PC-3 (cell line): ENCODE measurements at regions not wholly inside any gene's neighbourhood (a gene's known extent, or its start where the extent isn't known, plus 50 kb on each side); places are given as distances from the start of the nearest gene placed in this dataset.

Source experiments
- ATAC-seq: fragments of 200-7000 bp; cut with Tn5 transposase; 2 replicates; pipeline ENCODE4 v1.9.1; 2020; ENCODE audit warnings: mild to moderate bottlenecking, moderate library complexity
- BruUV-seq: library from RNA; stranded (reverse); fragments of 400-500 nt; replicated peaks from 2 replicates; lab custom pipeline; 2021; lab: Mats Ljungman, UMichigan
- CTCF ChIA-PET: fragments of 300-600 bp; sonication (Branson Sonifier 250); formaldehyde crosslinking; loops from one replicate; lab custom pipeline; 2022; ENCODE audit warnings: antibody characterized with exemption; lab: Charles Lee
- POLR2A ChIA-PET: fragments of 300-600 bp; sonication (Branson Sonifier 250); formaldehyde crosslinking; loops from one replicate; lab custom pipeline; 2022; ENCODE audit warnings: antibody characterized with exemption; ENCODE audit not compliant: unreplicated experiment; lab: Charles Lee
- DNase-seq: peaks from one replicate; pipeline ENCODE4 v3.0.0-alpha.2; 2015
- H2AFZ ChIP-seq: fragments of 300-600 bp; sonication (generic); 2 replicates; pipeline ENCODE4 v1.6.0; 2016; ENCODE audit warnings: antibody characterized with exemption, low read length
- H3F3A ChIP-seq: fragments of 300-600 bp; sonication (generic); one replicate; pipeline ENCODE4 v1.6.0; 2017; ENCODE audit warnings: antibody characterized with exemption, low read length, control low read depth, mild to moderate bottlenecking; ENCODE audit not compliant: unreplicated experiment
- H3K27ac ChIP-seq: fragments of 300-600 bp; sonication (generic); 2 replicates; pipeline ENCODE4 v1.5.1; 2016; ENCODE audit warnings: mild to moderate bottlenecking, low read length
- H3K27me3 ChIP-seq: fragments of 300-600 bp; sonication (generic); 2 replicates; pipeline ENCODE4 v1.6.1; 2016; ENCODE audit warnings: low read length, mixed read lengths
- H3K36me3 ChIP-seq: fragments of 300-600 bp; sonication (generic); 2 replicates; pipeline ENCODE4 v1.6.1; 2016; ENCODE audit warnings: low read depth, mixed run types, low read length, mixed read lengths
- H3K4me1 ChIP-seq: fragments of 300-600 bp; sonication (generic); 2 replicates; pipeline ENCODE4 v1.5.1; 2016; ENCODE audit warnings: low read length; ENCODE audit not compliant: insufficient read depth
- H3K4me2 ChIP-seq: fragments of 300-600 bp; sonication (generic); 2 replicates; pipeline ENCODE4 v1.6.0; 2016; ENCODE audit warnings: low read length
- H3K4me3 ChIP-seq: fragments of 300-600 bp; sonication (generic); 2 replicates; pipeline ENCODE4 v1.5.1; 2016; ENCODE audit warnings: mild to moderate bottlenecking, low read length, mixed read lengths
- H3K79me2 ChIP-seq: fragments of 300-600 bp; sonication (generic); 2 replicates; pipeline ENCODE4 v1.6.1; 2017; ENCODE audit warnings: low read length, mixed read lengths
- H3K9ac ChIP-seq: fragments of 300-600 bp; sonication (generic); 2 replicates; pipeline ENCODE4 v1.6.0; 2016; ENCODE audit warnings: mild to moderate bottlenecking, low read length
- H3K9me2 ChIP-seq: fragments of 300-600 bp; sonication (generic); replicated peaks from 2 replicates; pipeline ENCODE4 v1.6.1; 2016; ENCODE audit warnings: mixed run types, low read length, mixed read lengths
- H3K9me3 ChIP-seq: fragments of 300-600 bp; sonication (generic); 2 replicates; pipeline ENCODE4 v1.6.1; 2016; ENCODE audit warnings: low read length, mixed read lengths
- H4K20me1 ChIP-seq: fragments of 300-600 bp; sonication (generic); 2 replicates; pipeline ENCODE4 v1.6.1; 2016; ENCODE audit warnings: low read length, mixed read lengths
- CTCF ChIP-seq: fragments of 300-600 bp; sonication (generic); conservative IDR thresholded peaks from 2 replicates; pipeline ENCODE4 v1.5.1; 2017; ENCODE audit warnings: antibody characterized with exemption, low read depth, mild to moderate bottlenecking, low read length
- EZH2 ChIP-seq: fragments of 300-600 bp; sonication (generic); IDR thresholded peaks from one replicate; pipeline ENCODE4 v1.6.1; 2017; ENCODE audit warnings: antibody characterized with exemption, mild to moderate bottlenecking, low read length; ENCODE audit not compliant: unreplicated experiment
- EZH2phosphoT487 ChIP-seq: fragments of 300-600 bp; sonication (generic); IDR thresholded peaks from 2 replicates; pipeline ENCODE4 v1.6.1; 2018; ENCODE audit warnings: mild to moderate bottlenecking, antibody characterized with exemption, low read length, borderline replicate concordance
- intact Hi-C: fragments of 100-400 bp; cut with micrococcal nuclease; formaldehyde crosslinking; loops from 2 replicates; pipeline ENCODE4 v1.9.0; 2023

GRCh38 chr13:74329962-74330361, 195.8 kb upstream of the KLF12 start:
- Histone ChIP-seq H3K4me2 (no peak overlapping the region), H3K9ac (no peak overlapping the region), H4K20me1 (no peaks in the 10 kb centered on the region), H3K4me3 (no peak overlapping the region), H3K27ac (no peak overlapping the region), H2AFZ (no peak overlapping the region), H3F3A (no peaks in the 10 kb centered on the region), H3K4me1 (peaks cover 10% of the 10 kb centered on the region), H3K36me3 (no peaks in the 10 kb centered on the region), H3K27me3 (no peaks in the 10 kb centered on the region), H3K79me2 (no peaks in the 10 kb centered on the region), H3K9me2 (no peaks in the 10 kb centered on the region), H3K9me3 (no peaks in the 10 kb centered on the region)
- DNase-seq = peak; percentile 3
- CTCF ChIA-PET = no interaction called here
- no peak for TF ChIP-seq EZH2
- no peak for TF ChIP-seq CTCF
- no peak for TF ChIP-seq EZH2phosphoT487
- intact Hi-C loops = no loop called here
- POLR2A ChIA-PET = no interaction called here
- no peak for ATAC-seq
- no TSS peak for BruUV-seq

GRCh38 chr13:74325106-74325505, 190.9 kb upstream of the KLF12 start:
- Histone ChIP-seq H3K9me2 (no peaks in the 10 kb centered on the region), H3K27me3 (no peaks in the 10 kb centered on the region), H3K9ac (peak overlapping the region; percentile 39), H3K4me2 (peak overlapping the region; percentile 75), H4K20me1 (no peaks in the 10 kb centered on the region), H3K79me2 (no peaks in the 10 kb centered on the region), H3K9me3 (no peaks in the 10 kb centered on the region), H3F3A (peaks cover 4% of the 10 kb centered on the region), H2AFZ (peak overlapping the region; percentile 58), H3K4me3 (peak overlapping the region; percentile 22; the same call in 1 of the 2 replicates), H3K36me3 (no peaks in the 10 kb centered on the region), H3K4me1 (peaks cover 25% of the 10 kb centered on the region), H3K27ac (peak overlapping the region; percentile 89)
- no peak for TF ChIP-seq EZH2
- TF ChIP-seq EZH2phosphoT487 = no peak
- ChIA-PET CTCF (interaction anchor here (1.1 kb wide), 1 partner anchor 38 kb away, joined by 6 read pairs; no protein-coding TSS in a partner anchor), POLR2A (no interaction called here)
- ATAC-seq (peak; percentile 97), DNase-seq (peak; percentile 90)
- intact Hi-C loops = loop anchor here (1.0 to 2.0 kb wide), 2 partner anchors 118 to 546 kb away; no protein-coding TSS in a partner anchor
- no TSS peak for BruUV-seq

- BruUV-seq = no TSS peak
- Histone ChIP-seq H4K20me1 (no peaks in the 10 kb centered on the region), H3K36me3 (no peaks in the 10 kb centered on the region), H3F3A (peaks cover 4% of the 10 kb centered on the region), H3K27me3 (no peaks in the 10 kb centered on the region), H3K9me2 (no peaks in the 10 kb centered on the region), H3K9ac (peak overlapping the region; percentile 25; the same call in 1 of the 2 replicates), H3K9me3 (no peaks in the 10 kb centered on the region), H3K4me1 (peaks cover 25% of the 10 kb centered on the region), H3K4me3 (no peak overlapping the region), H3K27ac (peak overlapping the region; percentile 78), H3K79me2 (no peaks in the 10 kb centered on the region), H3K4me2 (peak overlapping the region; percentile 43), H2AFZ (no peak overlapping the region)
- no peak; the same call in 1 of the 2 replicates for ATAC-seq
- DNase-seq = no peak
- intact Hi-C loops = loop anchor here (2.0 kb wide), 1 partner anchor 546 kb away; no protein-coding TSS in a partner anchor
- TF ChIP-seq EZH2phosphoT487 (no peak), EZH2 (no peak), CTCF (no peak)
- CTCF ChIA-PET = interaction anchor here (1.1 kb wide), 1 partner anchor 37 kb away, joined by 6 read pairs; no protein-coding TSS in a partner anchor
- POLR2A ChIA-PET = no interaction called here
Observed at GRCh38 chr13:74324338-74324737, 190.1 kb upstream of the KLF12 start.
